ENCODE measurements at regions not wholly inside any gene's neighbourhood (a gene's known extent, or its start where the extent isn't known, plus 50 kb on each side); places are given as distances from the start of the nearest gene placed in this dataset.

- no peaks in the 10 kb centered on the region for H3K4me1 ChIP-seq
- no peak for ATAC-seq
- in situ Hi-C loops (cut with MboI; ENCODE audit: low sequenced_read_pairs in 4 of 4), result no loop called here
- H3K36me3 ChIP-seq, result no peaks in the 10 kb centered on the region
- no peak overlapping the region for H3K27ac ChIP-seq
- DNase-seq, result no peak
- no peaks in the 10 kb centered on the region for H3K9me3 ChIP-seq
- no peak overlapping the region for H3K4me3 ChIP-seq
- no peak for TF ChIP-seq CTCF (IDR thresholded peaks at IDR 0.05 in 4 of 5, conservative IDR thresholded peaks at IDR 0.05 in 1 of 5)
- TF ChIP-seq POLR2A (IDR thresholded peaks at IDR 0.05), result no peak
- no peaks in the 10 kb centered on the region for H3K27me3 ChIP-seq
- intact Hi-C loops (cut with DNase I; ENCODE audit: low total_unique reads), result no loop called here
Observed at GRCh38 chr2:53286345-53286744, 481.3 kb upstream of the CHAC2 start.

- Histone ChIP-seq H3K9me3 (no peaks in the 10 kb centered on the region), H3K27me3 (no peaks in the 10 kb centered on the region), H3K36me3 (no peaks in the 10 kb centered on the region), H3K4me1 (no peaks in the 10 kb centered on the region), H3K27ac (no peak overlapping the region), H3K4me3 (no peak overlapping the region)
- in situ Hi-C loops (cut with MboI; ENCODE audit: low sequenced_read_pairs in 4 of 4) (no loop called here), intact Hi-C loops (cut with DNase I; ENCODE audit: low total_unique reads) (no loop called here)
- ATAC-seq (no peak), DNase-seq (no peak)
- TF ChIP-seq POLR2A (IDR thresholded peaks at IDR 0.05) (no peak), CTCF (IDR thresholded peaks at IDR 0.05 in 4 of 5, conservative IDR thresholded peaks at IDR 0.05 in 1 of 5) (no peak)
Observed at GRCh38 chr2:53275743-53276142, 491.9 kb upstream of the CHAC2 start.

- DNase-seq (no peak), ATAC-seq (no peak)
- no peaks in the 10 kb centered on the region for H3K36me3 ChIP-seq
- no peak overlapping the region for H3K4me3 ChIP-seq
- H3K9me3 ChIP-seq, result no peaks in the 10 kb centered on the region
- H3K4me1 ChIP-seq, result no peaks in the 10 kb centered on the region
- H3K27me3 ChIP-seq, result no peaks in the 10 kb centered on the region
- intact Hi-C loops (cut with DNase I; ENCODE audit: low total_unique reads), result no loop called here
- H3K27ac ChIP-seq, result no peak overlapping the region
- in situ Hi-C loops (cut with MboI; ENCODE audit: low sequenced_read_pairs in 4 of 4), result no loop called here
- TF ChIP-seq CTCF (IDR thresholded peaks at IDR 0.05 in 4 of 5, conservative IDR thresholded peaks at IDR 0.05 in 1 of 5), result no peak
- TF ChIP-seq POLR2A (IDR thresholded peaks at IDR 0.05), result no peak
Observed at GRCh38 chr2:53268626-53269025, 499.0 kb upstream of the CHAC2 start.

- Histone ChIP-seq H3K27me3 (no peaks in the 10 kb centered on the region), H3K36me3 (no peaks in the 10 kb centered on the region), H3K27ac (no peak overlapping the region), H3K4me3 (no peak overlapping the region), H3K4me1 (no peaks in the 10 kb centered on the region), H3K9me3 (no peaks in the 10 kb centered on the region)
- no peak for TF ChIP-seq POLR2A (IDR thresholded peaks at IDR 0.05)
- no peak for TF ChIP-seq CTCF (IDR thresholded peaks at IDR 0.05 in 4 of 5, conservative IDR thresholded peaks at IDR 0.05 in 1 of 5)
- no peak for ATAC-seq
- no peak for DNase-seq
- in situ Hi-C loops (cut with MboI; ENCODE audit: low sequenced_read_pairs in 4 of 4), result no loop called here
- intact Hi-C loops (cut with DNase I; ENCODE audit: low total_unique reads), result no loop called here
Observed at GRCh38 chr2:53268086-53268485, 499.5 kb upstream of the CHAC2 start.

- H3K27ac ChIP-seq, result no peak overlapping the region
- no peaks in the 10 kb centered on the region for H3K36me3 ChIP-seq
- no peak overlapping the region for H3K4me3 ChIP-seq
- no peak for ATAC-seq
- in situ Hi-C loops (cut with MboI; ENCODE audit: low sequenced_read_pairs in 4 of 4) (no loop called here), intact Hi-C loops (cut with DNase I; ENCODE audit: low total_unique reads) (no loop called here)
- H3K4me1 ChIP-seq, result no peaks in the 10 kb centered on the region
- DNase-seq, result no peak
- TF ChIP-seq CTCF (IDR thresholded peaks at IDR 0.05 in 4 of 5, conservative IDR thresholded peaks at IDR 0.05 in 1 of 5) (no peak), POLR2A (IDR thresholded peaks at IDR 0.05) (no peak)
- H3K27me3 ChIP-seq, result no peaks in the 10 kb centered on the region
- no peaks in the 10 kb centered on the region for H3K9me3 ChIP-seq
Observed at GRCh38 chr2:53265544-53266299, 501.9 kb upstream of the CHAC2 start.

Measured in gastrocnemius medialis (tissue), 4 donors.